Upper lobe of left lung (tissue), 6 donors: ENCODE measurements at regions not wholly inside any gene's neighbourhood (a gene's known extent, or its start where the extent isn't known, plus 50 kb on each side); places are given as distances from the start of the nearest gene placed in this dataset.
A peak's percentile ranks its signal among the peaks of the same experiment; 100 is the strongest.

Source experiments
- ATAC-seq, 2 donors: fragments of 200-7000 bp; cut with Tn5 transposase; one replicate each; pipeline ENCODE4 v1.9.1; 2022; ENCODE audit warnings: mild to moderate bottlenecking in 2 of 2, moderate library complexity in 2 of 2; ENCODE audit not compliant: low FRiP score in 2 of 2
- DNase-seq, 2 donors: peaks; one replicate each; pipeline ENCODE4 v3.0.0-alpha.2; 2019 to 2020
- H3K27ac ChIP-seq, 4 donors: fragments of 200-600 bp; sonication (generic); one replicate each; pipeline ENCODE4 v1.5.1; 2016 to 2019
- H3K27me3 ChIP-seq, 4 donors: fragments of 200-600 bp; sonication (generic); one replicate each; pipeline ENCODE4 v1.5.1; 2017 to 2019
- H3K36me3 ChIP-seq, 4 donors: fragments of 200-600 bp; sonication (generic); one replicate each; pipeline ENCODE4 v1.5.1; 2016 to 2019
- H3K4me1 ChIP-seq, 4 donors: fragments of 200-600 bp; sonication (generic); one replicate each; pipeline ENCODE4 v1.5.1; 2018 to 2019
- H3K4me3 ChIP-seq, 4 donors: fragments of 200-600 bp; sonication (generic); one replicate each; pipeline ENCODE4 v1.5.1; 2017 to 2019; ENCODE audit warnings: mild to moderate bottlenecking in 2 of 4, moderate library complexity in 1 of 4
- H3K9me3 ChIP-seq, 4 donors: fragments of 200-600 bp; sonication (generic); one replicate each; pipeline ENCODE4 v1.5.1; 2018 to 2019
- EP300 ChIP-seq, 4 donors: sonication (generic); formaldehyde crosslinking; IDR thresholded peaks; one replicate each; pipeline ENCODE4 v1.5.1; 2017; ENCODE audit warnings: antibody characterized with exemption in 4 of 4, control low read depth in 2 of 4
- POLR2A ChIP-seq, 4 donors: fragments of 450-650 bp; IDR thresholded peaks; one replicate each; pipeline ENCODE4 v1.5.1; 2016 to 2017; ENCODE audit warnings: antibody characterized with exemption in 4 of 4, mild to moderate bottlenecking in 2 of 4
- POLR2AphosphoS5 ChIP-seq, 2 donors: sonication (generic); formaldehyde crosslinking; IDR thresholded peaks; one replicate each; pipeline ENCODE4 v1.5.1; 2017; ENCODE audit warnings: antibody characterized with exemption in 2 of 2
- WGBS, 2 donors: methylation state at CpG; one replicate each; pipeline ENCODE4 v1.1.5; 2017 to 2018; 5-methylcytosine and 5-hydroxymethylcytosine counted together
- TF ChIP-seq, protein P1 (sequence below), 6 experiments: fragments of 450-650 bp in 4 of 6; fragments of 200-600 bp in 2 of 6; sonication (generic) in 2 of 6; IDR thresholded peaks; one replicate each; pipeline ENCODE4 v1.5.1; 2016 to 2019; ENCODE audit warnings: antibody characterized with exemption in 6 of 6
- donor health status: DM: no; HTN: no; CAD: no; lungs with moderate emphysema.
- donor health status: DM: no; HTN: yes; CAD: no; lungs with severe emphysema.

DNA sequence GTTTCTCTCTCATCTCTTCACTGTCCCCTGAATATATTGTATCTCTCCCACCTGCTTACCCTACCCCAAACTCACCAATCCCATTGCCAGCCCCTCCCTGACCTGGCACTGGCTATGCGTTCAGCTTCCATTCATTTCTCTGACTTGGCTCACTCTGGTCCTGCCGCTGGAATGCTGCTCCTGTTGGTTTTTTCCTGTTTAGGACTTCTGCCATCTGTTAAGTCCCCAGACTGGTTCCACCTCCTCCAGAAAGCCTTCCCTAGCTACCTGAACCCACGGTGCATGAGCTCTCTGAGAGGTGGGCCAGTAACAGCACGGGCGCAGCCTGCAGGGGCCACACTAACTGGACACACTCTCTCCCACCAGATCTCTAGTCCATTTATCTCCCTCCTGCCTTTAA, 80.2 kb downstream of the HIF1AN start:
- Histone ChIP-seq H3K27ac (no peak overlapping the region), H3K4me1 (no peaks in the 10 kb centered on the region), H3K27me3 (no peaks in the 10 kb centered on the region), H3K36me3 (no peaks in the 10 kb centered on the region), H3K9me3 (no peaks in the 10 kb centered on the region), H3K4me3 (no peak overlapping the region)
- TF ChIP-seq POLR2AphosphoS5 (IDR thresholded peaks at IDR 0.05) (no peak), EP300 (IDR thresholded peaks at IDR 0.05) (no peak), POLR2A (IDR thresholded peaks at IDR 0.05) (no peak)
- TF ChIP-seq, protein P1, sequence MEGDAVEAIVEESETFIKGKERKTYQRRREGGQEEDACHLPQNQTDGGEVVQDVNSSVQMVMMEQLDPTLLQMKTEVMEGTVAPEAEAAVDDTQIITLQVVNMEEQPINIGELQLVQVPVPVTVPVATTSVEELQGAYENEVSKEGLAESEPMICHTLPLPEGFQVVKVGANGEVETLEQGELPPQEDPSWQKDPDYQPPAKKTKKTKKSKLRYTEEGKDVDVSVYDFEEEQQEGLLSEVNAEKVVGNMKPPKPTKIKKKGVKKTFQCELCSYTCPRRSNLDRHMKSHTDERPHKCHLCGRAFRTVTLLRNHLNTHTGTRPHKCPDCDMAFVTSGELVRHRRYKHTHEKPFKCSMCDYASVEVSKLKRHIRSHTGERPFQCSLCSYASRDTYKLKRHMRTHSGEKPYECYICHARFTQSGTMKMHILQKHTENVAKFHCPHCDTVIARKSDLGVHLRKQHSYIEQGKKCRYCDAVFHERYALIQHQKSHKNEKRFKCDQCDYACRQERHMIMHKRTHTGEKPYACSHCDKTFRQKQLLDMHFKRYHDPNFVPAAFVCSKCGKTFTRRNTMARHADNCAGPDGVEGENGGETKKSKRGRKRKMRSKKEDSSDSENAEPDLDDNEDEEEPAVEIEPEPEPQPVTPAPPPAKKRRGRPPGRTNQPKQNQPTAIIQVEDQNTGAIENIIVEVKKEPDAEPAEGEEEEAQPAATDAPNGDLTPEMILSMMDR (IDR thresholded peaks at IDR 0.05) = no peak
- DNase-seq (no peak), ATAC-seq (no peak)
- WGBS, 2 donors = 52 to 54% methylated on average over 5 of the region's 5 CpGs

DNA sequence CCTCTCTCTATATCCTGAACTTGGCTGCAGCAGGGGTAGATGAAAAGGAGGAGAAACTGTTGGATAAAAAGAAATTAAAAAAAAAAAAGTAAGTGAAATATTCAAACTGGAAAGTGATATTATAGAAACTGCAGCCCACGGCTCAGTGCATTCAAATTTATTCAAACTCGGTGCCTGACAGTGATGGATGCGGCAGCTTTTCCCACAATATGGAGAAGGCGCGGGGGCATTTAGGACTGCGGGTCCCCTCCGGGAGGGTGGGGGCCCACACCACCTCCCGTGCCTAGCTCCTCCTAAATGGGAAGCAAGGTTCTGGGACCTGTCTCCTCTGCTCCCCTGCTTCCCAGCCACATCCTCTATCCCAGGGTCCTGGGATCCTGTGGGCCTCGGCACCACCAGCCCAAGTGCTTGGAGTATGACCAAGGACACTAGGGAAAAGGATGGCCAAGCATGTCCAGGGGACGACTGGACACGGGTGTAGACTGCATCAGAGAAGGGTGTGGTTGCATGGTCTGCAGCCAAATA, 82.4 kb downstream of the HIF1AN start:
- no peaks in the 10 kb centered on the region for H3K9me3 ChIP-seq
- no peak for TF ChIP-seq EP300 (IDR thresholded peaks at IDR 0.05)
- TF ChIP-seq, protein P1 (IDR thresholded peaks at IDR 0.05) = no peak
- no peak for TF ChIP-seq POLR2A (IDR thresholded peaks at IDR 0.05)
- no peak for TF ChIP-seq POLR2AphosphoS5 (IDR thresholded peaks at IDR 0.05)
- peaks cover 0 to 5% (median 0%) of the 10 kb centered on the region in 4 donors for H3K4me1 ChIP-seq
- H3K36me3 ChIP-seq = no peaks in the 10 kb centered on the region
- DNase-seq (no peak), ATAC-seq (no peak)
- no peak overlapping the region for H3K27ac ChIP-seq
- no peak overlapping the region for H3K4me3 ChIP-seq
- 74 to 82% methylated on average over 11 of the region's 11 CpGs for WGBS, 2 donors
- H3K27me3 ChIP-seq = peaks cover 0 to 4% (median 0%) of the 10 kb centered on the region in 4 donors

DNA sequence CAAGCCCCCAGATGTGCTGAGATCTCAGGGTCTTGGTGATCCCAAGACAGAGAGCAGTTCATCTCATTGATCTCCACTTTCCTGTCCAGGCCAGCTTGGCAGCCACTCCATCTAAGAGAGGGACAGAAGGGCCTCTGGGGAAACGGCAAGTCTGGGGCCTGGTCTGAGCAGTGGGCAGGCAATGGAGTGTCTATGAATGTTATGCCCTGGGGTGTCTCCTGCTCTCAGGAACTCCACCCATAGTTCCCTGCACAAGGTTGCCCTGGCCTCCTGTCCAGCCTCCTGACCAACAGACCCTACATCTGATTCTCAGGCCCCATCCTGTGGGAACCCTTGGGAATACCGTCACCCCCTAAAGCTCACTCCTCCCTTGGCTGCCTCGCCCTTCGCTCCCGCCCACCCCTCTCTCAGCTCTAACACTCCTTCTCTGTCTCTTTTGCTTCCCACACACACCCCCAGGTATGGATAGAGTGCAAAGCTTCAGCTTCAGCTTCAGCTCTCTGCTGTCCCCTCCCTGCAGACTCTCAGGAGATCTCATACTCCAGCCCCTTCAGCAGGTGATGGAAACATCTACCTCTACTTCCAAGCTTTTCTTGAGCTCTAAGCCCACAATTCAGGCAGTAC, 83.0 kb downstream of the HIF1AN start:
- 76 to 77% methylated on average over 5 of the region's 5 CpGs for WGBS, 2 donors
- H3K4me1 ChIP-seq = peaks cover 0 to 5% (median 0%) of the 10 kb centered on the region in 4 donors
- no peak for TF ChIP-seq EP300 (IDR thresholded peaks at IDR 0.05)
- no peak overlapping the region for H3K4me3 ChIP-seq
- H3K9me3 ChIP-seq = no peaks in the 10 kb centered on the region
- H3K27me3 ChIP-seq = peaks cover 0 to 8% (median 0%) of the 10 kb centered on the region in 4 donors
- no peaks in the 10 kb centered on the region for H3K36me3 ChIP-seq
- ATAC-seq (no peak), DNase-seq (no peak)
- H3K27ac ChIP-seq = no peak overlapping the region

DNA sequence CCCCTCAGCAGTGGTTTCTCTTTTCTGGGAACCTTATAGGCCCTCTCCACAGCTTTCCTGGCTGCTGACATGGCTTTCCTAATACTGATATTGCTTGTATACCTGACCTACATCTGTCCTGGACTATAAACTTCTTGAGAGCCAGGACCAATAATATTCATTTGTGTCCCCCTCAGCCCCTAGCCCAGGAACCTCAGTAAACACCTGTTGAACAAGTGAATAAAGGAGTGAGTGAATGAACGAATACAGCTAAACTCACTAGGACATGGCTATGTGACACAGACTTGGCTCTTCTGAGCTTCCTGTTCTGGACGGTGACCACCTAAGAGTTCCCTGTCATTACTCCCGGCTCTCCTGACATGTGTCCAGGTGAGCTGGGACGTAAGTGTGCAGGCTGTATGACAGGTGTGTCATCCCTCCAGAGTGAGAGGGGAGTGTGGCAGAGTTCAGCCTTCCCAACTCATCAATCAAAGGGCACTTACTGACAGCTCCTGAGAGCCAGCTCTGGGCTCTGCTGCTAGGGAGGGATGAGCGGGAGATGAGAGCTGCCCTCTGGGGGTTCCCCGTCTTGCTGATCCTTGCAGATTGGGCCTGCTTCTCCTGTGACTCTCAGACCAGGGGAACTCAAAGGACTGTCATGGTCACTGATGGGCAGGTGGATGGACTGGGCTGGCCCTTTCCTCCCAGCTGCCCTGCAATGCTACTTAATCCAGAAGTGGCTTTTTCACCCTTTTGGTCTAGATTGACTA, 84.5 kb downstream of the HIF1AN start:
- ATAC-seq (no peak), DNase-seq (no peak)
- Histone ChIP-seq H3K4me1 (peaks cover 0 to 5% (median 0%) of the 10 kb centered on the region in 4 donors), H3K4me3 (no peak overlapping the region), H3K27me3 (peaks cover 0 to 9% (median 0%) of the 10 kb centered on the region in 4 donors), H3K27ac (no peak overlapping the region), H3K36me3 (no peaks in the 10 kb centered on the region), H3K9me3 (no peaks in the 10 kb centered on the region)
- WGBS, 2 donors = 43 to 74% methylated on average over 4 to 6 of the region's 6 CpGs
- TF ChIP-seq, protein P1 (IDR thresholded peaks at IDR 0.05) = no peak
- TF ChIP-seq EP300 (IDR thresholded peaks at IDR 0.05) (no peak), POLR2AphosphoS5 (IDR thresholded peaks at IDR 0.05) (no peak), POLR2A (IDR thresholded peaks at IDR 0.05) (no peak)

DNA sequence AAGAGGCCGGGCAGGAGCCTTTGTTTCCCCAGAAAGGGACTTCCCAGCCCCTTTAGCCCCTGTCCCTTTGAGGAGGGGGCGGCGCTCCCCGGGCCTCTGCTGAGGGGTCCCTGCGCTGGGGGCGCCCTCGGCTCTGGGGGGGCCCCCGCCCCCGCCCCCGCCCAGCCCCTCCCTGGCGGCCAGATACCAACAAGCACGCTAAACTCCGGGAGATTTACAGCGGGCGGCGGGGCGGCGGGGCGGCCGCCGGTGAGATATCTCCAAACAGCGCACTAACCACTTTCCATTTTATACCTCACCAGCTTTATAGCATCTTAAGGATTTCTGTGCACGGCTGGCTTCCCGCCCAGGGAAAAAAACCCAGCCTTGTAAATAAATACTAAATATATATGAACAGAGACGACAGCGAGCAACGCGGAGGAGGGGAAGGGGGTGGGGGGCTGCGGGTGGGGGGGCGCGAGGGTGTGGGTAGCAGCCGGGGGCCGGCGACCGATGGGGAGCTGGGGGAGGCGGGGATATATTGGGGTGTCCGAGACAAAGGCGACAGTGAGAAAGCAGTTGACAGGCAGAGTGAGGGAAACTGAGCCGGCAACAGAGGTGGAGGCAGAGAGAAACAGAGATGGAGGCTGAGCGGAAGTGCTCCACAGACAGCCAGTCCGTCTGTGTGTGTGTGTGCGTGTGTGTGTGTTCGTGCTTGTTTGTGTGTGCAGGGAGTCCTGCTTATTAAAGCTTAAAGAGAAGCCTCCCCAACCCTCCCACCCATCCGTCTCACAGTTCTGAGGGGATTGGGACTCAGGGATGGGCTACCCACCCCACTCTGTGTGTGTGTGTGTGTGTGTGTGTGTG, 85.8 kb downstream of the HIF1AN start:
- H3K9me3 ChIP-seq = no peaks in the 10 kb centered on the region
- TF ChIP-seq EP300 (IDR thresholded peaks at IDR 0.05) = no peak
- TF ChIP-seq, protein P1 (IDR thresholded peaks at IDR 0.05) = no peak
- TF ChIP-seq POLR2AphosphoS5 (IDR thresholded peaks at IDR 0.05) = no peak
- no peak for TF ChIP-seq POLR2A (IDR thresholded peaks at IDR 0.05)
- WGBS, 2 donors = 28% methylated on average over 36 of the region's 44 CpGs
- DNase-seq (peak in 1 of 2 donors; percentile 72), ATAC-seq (no peak)
- H3K27ac ChIP-seq = no peak overlapping the region
- no peaks in the 10 kb centered on the region for H3K36me3 ChIP-seq
- peaks cover 0 to 5% (median 0%) of the 10 kb centered on the region in 4 donors for H3K4me1 ChIP-seq
- H3K27me3 ChIP-seq = peaks cover 0 to 12% (median 0%) of the 10 kb centered on the region in 4 donors
- H3K4me3 ChIP-seq = no peak overlapping the region
